Fibroblast of peridontal ligament (primary cell): ENCODE measurements at regions not wholly inside any gene's neighbourhood (a gene's known extent, or its start where the extent isn't known, plus 50 kb on each side); places are given as distances from the start of the nearest gene placed in this dataset.

Experiments used
- DNase-seq: peaks from one replicate; pipeline ENCODE4 v3.0.0-alpha.2; 2010; ENCODE audit errors: extremely low read depth

GRCh38 chr1:172801771-172802322 lies 142.9 kb downstream of the FASLG start:
- no peak for DNase-seq

- DNase-seq: no peak
Observed at GRCh38 chr1:172809750-172810149, 150.8 kb downstream of the FASLG start.

- no peak for DNase-seq
Observed at GRCh38 chr1:172810480-172811175, 151.7 kb downstream of the FASLG start.

GRCh38 chr1:172811694-172812093 lies 152.8 kb downstream of the FASLG start:
- DNase-seq: no peak

GRCh38 chr1:172812118-172812517 lies 153.2 kb downstream of the FASLG start:
- no peak for DNase-seq

GRCh38 chr1:172813330-172813729 lies 154.4 kb downstream of the FASLG start:
- no peak for DNase-seq

GRCh38 chr1:172814428-172814827 lies 155.5 kb downstream of the FASLG start:
- no peak for DNase-seq

- DNase-seq: no peak
Observed at GRCh38 chr1:172815740-172816139, 156.8 kb downstream of the FASLG start.

- DNase-seq: no peak
Observed at GRCh38 chr1:172818841-172819527, 160.1 kb downstream of the FASLG start.

- no peak for DNase-seq
Observed at GRCh38 chr1:172820475-172821158, 161.7 kb downstream of the FASLG start.

GRCh38 chr1:172821609-172822274 lies 162.8 kb downstream of the FASLG start:
- peak; percentile 87 for DNase-seq

GRCh38 chr1:172822886-172823285 lies 164.0 kb downstream of the FASLG start:
- DNase-seq: no peak

GRCh38 chr1:172823534-172823933 lies 164.6 kb downstream of the FASLG start:
- peak; percentile 75 for DNase-seq

GRCh38 chr1:172824209-172824608 lies 165.3 kb downstream of the FASLG start:
- peak; percentile 63 for DNase-seq

- peak; percentile 97 for DNase-seq
Observed at GRCh38 chr1:172826096-172826741, 167.3 kb downstream of the FASLG start.

GRCh38 chr1:172827301-172827700 lies 168.4 kb downstream of the FASLG start:
- DNase-seq: no peak

- DNase-seq: no peak
Observed at GRCh38 chr1:172827841-172828240, 168.9 kb downstream of the FASLG start.

GRCh38 chr1:172832006-172832725 lies 173.3 kb downstream of the FASLG start:
- DNase-seq: no peak

- no peak for DNase-seq
Observed at GRCh38 chr1:172833954-172834353, 175.1 kb downstream of the FASLG start.

GRCh38 chr1:172834609-172835008 lies 175.7 kb downstream of the FASLG start:
- DNase-seq: no peak

- no peak for DNase-seq
Observed at GRCh38 chr1:172835834-172836233, 176.9 kb downstream of the FASLG start.
